ENCODE measurements at regions not wholly inside any gene's neighbourhood (a gene's known extent, or its start where the extent isn't known, plus 50 kb on each side); places are given as distances from the start of the nearest gene placed in this dataset.

DNA sequence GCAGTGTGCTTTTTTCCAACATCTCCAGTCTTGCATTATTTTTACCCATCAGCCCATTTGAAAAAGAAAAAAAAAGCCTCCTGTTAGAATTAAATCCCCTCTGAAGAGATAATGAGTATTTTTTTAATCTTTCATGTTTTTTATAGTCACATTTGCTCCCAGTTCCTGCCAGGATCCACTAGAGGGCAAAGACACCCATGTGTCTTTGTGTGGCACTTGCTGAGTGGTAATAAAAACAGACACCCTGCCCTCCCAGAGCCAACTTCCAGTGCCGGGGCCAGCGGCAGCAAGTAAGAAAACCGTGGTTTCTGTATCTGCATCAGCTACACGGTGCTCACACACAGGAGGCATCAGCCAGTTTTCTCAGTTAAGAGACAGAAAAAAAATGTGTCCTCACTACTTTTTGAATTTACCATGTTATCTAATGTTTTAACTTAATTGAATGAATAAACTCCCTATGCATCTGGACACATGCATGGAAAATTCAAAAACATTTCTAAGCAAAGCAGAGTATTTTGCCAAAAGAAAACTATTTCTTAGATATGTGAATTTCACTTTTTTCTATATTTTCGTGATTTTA is 70.2 kb upstream of the PLEKHG4B start:
- no peak for TF ChIP-seq EP300 (IDR thresholded peaks at IDR 0.05)
- TF ChIP-seq, protein P1, sequence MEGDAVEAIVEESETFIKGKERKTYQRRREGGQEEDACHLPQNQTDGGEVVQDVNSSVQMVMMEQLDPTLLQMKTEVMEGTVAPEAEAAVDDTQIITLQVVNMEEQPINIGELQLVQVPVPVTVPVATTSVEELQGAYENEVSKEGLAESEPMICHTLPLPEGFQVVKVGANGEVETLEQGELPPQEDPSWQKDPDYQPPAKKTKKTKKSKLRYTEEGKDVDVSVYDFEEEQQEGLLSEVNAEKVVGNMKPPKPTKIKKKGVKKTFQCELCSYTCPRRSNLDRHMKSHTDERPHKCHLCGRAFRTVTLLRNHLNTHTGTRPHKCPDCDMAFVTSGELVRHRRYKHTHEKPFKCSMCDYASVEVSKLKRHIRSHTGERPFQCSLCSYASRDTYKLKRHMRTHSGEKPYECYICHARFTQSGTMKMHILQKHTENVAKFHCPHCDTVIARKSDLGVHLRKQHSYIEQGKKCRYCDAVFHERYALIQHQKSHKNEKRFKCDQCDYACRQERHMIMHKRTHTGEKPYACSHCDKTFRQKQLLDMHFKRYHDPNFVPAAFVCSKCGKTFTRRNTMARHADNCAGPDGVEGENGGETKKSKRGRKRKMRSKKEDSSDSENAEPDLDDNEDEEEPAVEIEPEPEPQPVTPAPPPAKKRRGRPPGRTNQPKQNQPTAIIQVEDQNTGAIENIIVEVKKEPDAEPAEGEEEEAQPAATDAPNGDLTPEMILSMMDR (IDR thresholded peaks at IDR 0.05) = peak in 2 of 3 experiments; percentile 9 to 35
